Activated CD8-positive, alpha-beta memory T cell treated with anti-CD3 and anti-CD28 coated beads for 36 hours (primary cell): ENCODE measurements at regions not wholly inside any gene's neighbourhood (a gene's known extent, or its start where the extent isn't known, plus 50 kb on each side); places are given as distances from the start of the nearest gene placed in this dataset.
"Not testable (repeated sequence)": the region's sequence is repeated elsewhere in the genome, so short reads cannot be mapped to it uniquely, and the experiment has no call there.

Source experiments
- CTCF ChIA-PET: fragments of 350-600 bp; sonication (Branson Sonifier 250); formaldehyde crosslinking; loops from one replicate; lab custom pipeline; 2021; ENCODE audit warnings: antibody characterized with exemption; lab: Charles Lee
- POLR2A ChIA-PET: fragments of 350-600 bp; sonication (Branson Sonifier 250); formaldehyde crosslinking; loops from one replicate; lab custom pipeline; 2021; ENCODE audit warnings: antibody characterized with exemption; lab: Charles Lee

GRCh38 chr6:126867641-126868040, 250.8 kb upstream of the RSPO3 start:
- POLR2A ChIA-PET, result no interaction called here
- CTCF ChIA-PET, result no interaction called here

DNA sequence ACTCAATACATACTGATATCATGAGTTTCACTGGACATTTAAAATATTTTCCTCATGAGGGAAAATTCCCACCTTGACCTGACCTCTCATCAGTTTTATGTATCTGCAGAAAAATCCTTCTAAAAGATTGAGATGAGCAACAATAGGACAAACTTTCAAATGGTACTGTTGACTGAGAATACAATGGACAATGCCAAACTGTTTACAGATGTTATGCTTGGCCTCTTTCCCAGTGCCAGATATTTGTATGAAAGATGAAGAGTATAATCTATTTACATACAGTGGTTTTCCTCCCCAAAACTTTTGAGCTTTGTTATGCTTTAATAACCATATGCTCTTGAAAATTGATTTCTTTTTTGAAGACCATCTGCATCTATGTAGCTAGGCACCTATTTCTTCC, 245.1 kb upstream of the RSPO3 start:
- CTCF ChIA-PET, result no interaction called here
- POLR2A ChIA-PET, result no interaction called here

- CTCF ChIA-PET, result no interaction called here
- POLR2A ChIA-PET, result no interaction called here
Measured at GRCh38 chr6:126873791-126874190, 244.7 kb upstream of the RSPO3 start.

GRCh38 chr6:126876446-126876845, 242.0 kb upstream of the RSPO3 start:
- ChIA-PET CTCF (no interaction called here), POLR2A (no interaction called here)

DNA sequence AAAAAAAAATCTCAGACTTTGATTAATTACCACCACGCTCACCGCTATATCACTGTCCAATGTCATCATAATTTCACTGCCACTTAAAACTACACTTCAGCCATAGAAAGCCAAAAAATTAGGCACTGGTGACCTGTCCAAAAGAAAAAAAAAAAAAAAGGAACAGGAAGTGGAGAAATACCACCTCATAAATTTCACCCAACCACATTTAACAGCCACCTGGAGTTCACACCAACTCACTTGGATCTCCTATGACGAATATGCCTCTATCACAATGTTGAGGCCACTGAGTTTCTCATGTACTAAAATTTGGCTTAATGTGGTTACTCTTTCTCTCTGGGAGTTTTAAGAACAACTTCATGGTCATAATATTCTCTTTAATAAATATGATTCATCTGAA, 237.5 kb upstream of the RSPO3 start:
- CTCF ChIA-PET, result interaction anchor here (0.6 kb wide), 1 partner anchor 22 kb away, joined by 7 read pairs; no protein-coding TSS in a partner anchor

DNA sequence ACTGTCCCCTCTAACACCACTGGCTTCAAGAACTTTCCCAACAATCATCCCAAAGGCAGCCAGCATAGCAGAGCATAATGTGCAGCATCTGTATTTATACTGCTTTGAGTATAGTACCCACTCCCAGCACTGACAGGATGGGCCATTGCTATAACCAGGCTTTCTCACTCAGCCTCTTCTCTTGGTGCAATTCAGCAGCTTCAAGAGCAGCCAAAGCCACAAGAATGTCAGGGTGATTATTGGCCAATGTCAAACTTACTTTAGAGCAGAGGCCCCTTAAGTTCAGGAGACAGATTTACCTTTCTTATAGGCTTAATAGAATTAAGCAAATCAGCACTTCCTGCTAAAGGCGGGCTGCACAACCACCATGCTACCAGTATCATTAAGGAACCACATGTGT, 232.4 kb upstream of the RSPO3 start:
- ChIA-PET CTCF (no interaction called here), POLR2A (no interaction called here)

More for the DNA sequence above, 237.5 kb upstream of the RSPO3 start:
- POLR2A ChIA-PET, result no interaction called here

DNA sequence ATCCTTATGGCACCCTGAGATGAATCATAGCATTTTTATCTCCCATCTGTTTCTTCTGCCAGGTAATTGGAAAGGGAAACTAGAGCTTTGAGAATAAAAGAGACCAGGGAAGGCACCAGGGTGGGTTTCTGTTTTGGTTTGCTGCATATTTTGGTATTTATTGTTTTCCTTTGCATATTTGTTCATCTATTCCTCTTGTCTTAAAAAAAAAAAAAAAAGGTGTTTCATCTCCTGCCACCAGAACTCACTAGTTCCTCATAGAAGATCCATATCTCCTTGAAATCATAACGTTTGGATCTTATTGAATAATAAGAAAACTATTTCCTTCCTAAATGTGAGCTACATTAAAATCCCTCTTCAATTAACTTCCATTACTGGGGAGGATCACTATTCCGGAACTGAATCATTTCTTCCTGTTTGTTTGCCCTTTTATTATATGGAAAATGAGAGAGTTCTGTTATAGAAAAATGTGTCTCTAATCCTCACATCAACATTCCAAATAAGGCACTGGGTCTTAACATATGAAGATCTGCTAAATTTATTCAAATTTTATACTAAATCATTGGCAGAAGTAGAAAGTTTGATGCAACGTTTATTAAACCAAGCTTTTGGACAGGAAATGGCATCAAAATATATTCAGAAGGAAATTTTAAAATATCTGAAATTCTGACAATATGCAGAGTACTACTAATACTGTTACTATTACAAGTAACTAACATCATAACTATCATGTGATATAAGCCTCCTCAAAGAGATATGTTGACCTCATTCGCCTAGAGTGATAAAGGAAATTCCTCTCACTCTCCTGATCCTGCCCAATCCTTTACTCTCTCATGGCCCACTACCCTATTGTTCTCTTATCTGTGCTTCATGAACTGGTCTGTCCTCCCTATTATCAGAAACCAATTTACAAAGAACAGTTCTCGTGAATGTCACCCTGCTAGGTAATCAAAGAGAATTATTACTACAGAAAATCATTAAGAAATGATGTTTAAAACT, 229.4 kb upstream of the RSPO3 start:
- ChIA-PET CTCF (no interaction called here), POLR2A (no interaction called here)

DNA sequence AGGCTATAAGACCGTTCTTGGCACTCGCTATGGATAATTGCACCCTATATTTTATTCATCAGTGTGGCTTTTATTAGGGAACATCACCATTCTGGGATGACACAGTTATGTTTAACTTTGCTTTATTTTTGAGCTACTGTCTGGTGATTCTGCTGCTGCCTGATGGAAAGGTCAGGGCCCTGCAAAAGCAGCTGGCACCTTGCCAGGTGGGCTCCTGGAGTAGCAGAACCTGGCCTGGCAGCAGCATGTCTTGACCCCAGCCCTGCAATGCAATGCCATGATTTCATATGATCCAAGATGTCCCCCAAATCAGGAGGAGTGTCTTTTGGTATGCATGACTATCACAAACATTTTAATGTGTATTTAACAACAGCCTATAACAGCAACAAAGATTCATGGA, 228.4 kb upstream of the RSPO3 start:
- POLR2A ChIA-PET, result no interaction called here
- CTCF ChIA-PET, result no interaction called here

DNA sequence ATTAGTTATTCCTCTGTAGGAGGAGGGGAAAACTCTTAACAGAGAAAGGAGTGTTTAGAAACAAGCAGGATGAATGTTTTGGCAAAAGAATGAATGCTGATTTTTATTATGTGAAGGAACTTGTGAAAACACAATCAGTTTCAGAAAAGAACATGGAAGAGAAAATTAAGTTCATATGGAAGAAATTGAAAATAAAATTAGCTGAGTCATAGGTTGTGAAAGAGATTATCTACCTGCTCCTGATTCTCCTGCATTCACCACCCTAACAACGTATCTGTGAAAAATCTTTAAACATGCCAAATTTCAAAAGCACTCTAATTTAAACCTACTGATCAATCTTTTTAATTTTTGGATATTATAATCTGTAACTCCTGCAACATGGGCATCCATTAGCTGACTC, 227.3 kb upstream of the RSPO3 start:
- POLR2A ChIA-PET, result no interaction called here

GRCh38 chr6:126892869-126893268, 225.6 kb upstream of the RSPO3 start:
- CTCF ChIA-PET, POLR2A ChIA-PET: not testable (repeated sequence)

More for the DNA sequence above, 227.3 kb upstream of the RSPO3 start:
- CTCF ChIA-PET, result no interaction called here

DNA sequence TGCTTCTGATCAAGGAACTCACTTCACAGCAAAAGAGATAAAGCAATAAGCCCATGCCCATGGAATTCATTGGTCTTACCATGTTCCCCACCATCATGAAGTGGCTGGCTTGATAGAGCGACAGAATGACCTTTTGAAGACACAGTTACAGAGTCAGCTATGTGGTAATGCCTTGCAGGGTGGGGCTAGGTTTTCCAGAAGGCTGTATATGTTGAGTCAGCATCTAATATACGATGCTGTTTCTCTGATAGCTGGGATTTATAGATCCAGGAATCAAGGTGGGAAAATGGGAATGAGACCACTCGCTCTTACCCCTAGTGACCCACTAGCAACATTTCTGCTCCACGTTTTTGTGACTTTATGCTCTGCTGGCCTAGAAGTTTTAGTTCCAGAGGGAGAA, 220.7 kb upstream of the RSPO3 start:
- ChIA-PET POLR2A (no interaction called here), CTCF (no interaction called here)

- ChIA-PET POLR2A (no interaction called here), CTCF (no interaction called here)
Measured at GRCh38 chr6:126904176-126904575, 214.3 kb upstream of the RSPO3 start.

DNA sequence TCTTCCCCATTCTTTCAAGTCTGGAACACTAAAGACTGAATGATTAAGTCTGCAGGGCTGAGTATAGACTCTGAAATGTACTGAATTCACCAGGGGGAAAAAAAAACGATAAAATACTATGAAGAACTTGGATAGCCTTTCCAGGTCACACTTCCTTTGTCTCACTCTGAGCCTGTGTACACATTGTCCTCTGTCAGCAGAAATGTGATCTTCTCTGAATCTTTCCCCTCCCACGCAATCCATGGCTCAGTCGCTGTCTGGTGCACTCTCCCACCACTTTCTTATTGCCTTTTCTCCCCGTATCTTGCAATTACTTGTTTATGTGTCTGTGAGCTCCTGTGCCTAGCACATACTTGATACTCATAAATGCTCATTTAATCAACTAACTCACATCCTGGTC, 212.6 kb upstream of the RSPO3 start:
- POLR2A ChIA-PET, result no interaction called here
- CTCF ChIA-PET, result no interaction called here

GRCh38 chr6:126907312-126907711, 211.2 kb upstream of the RSPO3 start:
- CTCF ChIA-PET, result no interaction called here
- POLR2A ChIA-PET, result no interaction called here

DNA sequence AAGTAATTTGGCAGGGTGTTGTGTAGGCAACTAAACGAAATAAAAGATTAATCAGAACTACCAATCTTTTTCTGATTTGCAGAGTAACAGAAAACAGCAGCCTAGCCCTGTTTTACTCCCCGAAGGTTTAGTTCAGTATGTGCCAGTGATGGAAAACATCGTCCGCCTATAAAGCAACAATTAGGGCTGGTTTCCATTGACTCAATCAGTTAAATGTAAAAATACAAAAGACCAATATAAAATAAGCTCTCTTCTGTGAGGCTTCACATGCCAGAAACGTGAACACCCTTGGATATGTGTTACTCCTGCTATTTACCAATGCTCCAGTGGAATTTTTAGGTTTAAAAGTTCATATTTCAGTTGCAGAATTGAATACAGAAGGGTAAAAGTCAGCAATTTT, 210.5 kb upstream of the RSPO3 start:
- CTCF ChIA-PET, result no interaction called here
- POLR2A ChIA-PET, result no interaction called here

GRCh38 chr6:126909493-126909892, 209.0 kb upstream of the RSPO3 start:
- ChIA-PET POLR2A (no interaction called here), CTCF (no interaction called here)

GRCh38 chr6:126913651-126914050, 204.8 kb upstream of the RSPO3 start:
- ChIA-PET POLR2A (no interaction called here), CTCF (no interaction called here)

DNA sequence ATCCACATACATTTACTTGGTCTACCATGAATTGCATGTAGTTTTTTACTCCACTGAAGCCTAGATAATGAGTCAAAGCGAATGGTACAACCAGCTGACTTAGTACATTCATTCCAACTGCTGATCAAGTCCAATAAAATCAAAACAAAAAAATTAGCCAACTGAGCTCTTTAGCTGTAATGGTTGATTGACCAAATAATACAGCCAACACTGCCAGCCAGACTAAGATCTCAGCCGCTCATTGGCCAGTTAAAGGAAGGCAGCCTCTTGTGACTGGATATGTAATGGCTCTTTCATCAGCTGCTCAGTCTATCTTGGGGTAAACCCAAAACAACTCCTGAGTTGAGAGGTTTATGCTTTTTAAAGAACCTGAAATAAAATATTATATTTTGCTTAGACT, 204.3 kb upstream of the RSPO3 start:
- POLR2A ChIA-PET, result no interaction called here
- CTCF ChIA-PET, result no interaction called here

DNA sequence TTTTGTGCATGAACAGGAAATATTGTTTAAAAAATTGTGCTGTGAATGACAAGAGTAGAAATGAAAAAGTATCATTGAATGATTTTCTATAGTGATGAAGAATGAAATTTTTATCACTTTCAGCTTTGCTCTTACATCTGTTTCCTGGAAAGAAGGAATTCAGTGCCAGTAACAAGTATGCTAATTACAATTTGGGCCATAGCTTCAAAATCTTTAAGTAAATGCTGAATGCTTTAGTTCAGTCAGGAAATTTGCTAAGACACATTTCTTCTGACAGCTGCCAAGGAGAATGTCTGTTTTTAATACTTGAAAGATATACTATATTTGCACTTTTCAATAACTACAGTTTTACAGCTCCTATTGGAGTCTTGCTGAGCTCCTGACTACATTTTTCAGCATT, 203.7 kb upstream of the RSPO3 start:
- POLR2A ChIA-PET, result no interaction called here
- CTCF ChIA-PET, result no interaction called here

GRCh38 chr6:126919947-126920346, 198.5 kb upstream of the RSPO3 start:
- CTCF ChIA-PET, result no interaction called here
- POLR2A ChIA-PET, result no interaction called here

DNA sequence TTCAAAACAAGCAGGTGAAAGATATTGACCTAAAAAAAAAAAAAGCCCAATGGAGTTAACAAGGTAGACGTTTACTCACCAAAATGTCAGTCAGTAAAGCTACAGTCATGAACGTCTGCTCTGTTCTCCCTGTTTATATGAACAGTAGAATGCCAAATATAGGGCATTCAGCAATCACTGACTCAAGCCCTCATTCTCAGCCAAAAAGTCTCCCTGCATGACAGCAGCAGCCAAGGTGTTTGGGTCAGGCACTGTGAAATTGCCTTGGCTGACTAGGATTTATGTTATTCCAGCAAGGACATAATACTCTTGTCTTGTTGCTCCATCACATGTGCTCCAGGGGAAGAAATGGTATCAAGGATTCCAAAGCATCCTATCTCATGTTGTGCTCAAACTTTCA, 194.7 kb upstream of the RSPO3 start:
- ChIA-PET CTCF (no interaction called here), POLR2A (no interaction called here)
